Activated CD8-positive, alpha-beta T cell treated with anti-CD3 and anti-CD28 coated beads for 36 hours (primary cell): ENCODE measurements at regions not wholly inside any gene's neighbourhood (a gene's known extent, or its start where the extent isn't known, plus 50 kb on each side); places are given as distances from the start of the nearest gene placed in this dataset.

Experiments used
- ATAC-seq: fragments of 200-7000 bp; cut with Tn5 transposase; one replicate; pipeline ENCODE4 v1.10.0; 2021; ENCODE audit warnings: mild to moderate bottlenecking, moderate library complexity
- CTCF ChIA-PET: fragments of 350-600 bp; sonication (Branson Sonifier 250); formaldehyde crosslinking; loops from one replicate; lab custom pipeline; 2021; ENCODE audit warnings: antibody characterized with exemption; lab: Charles Lee
- POLR2A ChIA-PET: fragments of 350-600 bp; sonication (Branson Sonifier 250); formaldehyde crosslinking; loops from one replicate; lab custom pipeline; 2021; ENCODE audit warnings: antibody characterized with exemption; lab: Charles Lee
- DNase-seq: peaks from one replicate; pipeline ENCODE4 v3.0.0-alpha.2; 2020
- H3K27ac Mint-ChIP-seq: one replicate; pipeline ENCODE4 v1.8.0; 2021; ENCODE audit warnings: mild to moderate bottlenecking, mixed read lengths
- H3K27me3 Mint-ChIP-seq: one replicate; pipeline ENCODE4 v1.8.0; 2021; ENCODE audit warnings: mixed read lengths
- H3K36me3 Mint-ChIP-seq: one replicate; pipeline ENCODE4 v1.8.0; 2021; ENCODE audit warnings: low read depth, mixed read lengths
- H3K4me1 Mint-ChIP-seq: one replicate; pipeline ENCODE4 v1.8.0; 2021; ENCODE audit warnings: low read depth, mixed read lengths
- H3K4me3 Mint-ChIP-seq: one replicate; pipeline ENCODE4 v1.8.0; 2021; ENCODE audit warnings: mild to moderate bottlenecking, moderate library complexity, mixed read lengths
- H3K9me3 Mint-ChIP-seq: one replicate; pipeline ENCODE4 v1.8.0; 2021; ENCODE audit warnings: mixed read lengths
- intact Hi-C: fragments of 100-400 bp; cut with micrococcal nuclease; formaldehyde crosslinking; loops from one replicate; pipeline ENCODE4 v1.10.0; 2022
- TF ChIP-seq, protein P1 (sequence below): fragments of 200-600 bp; IDR thresholded peaks from one replicate; pipeline ENCODE4 v1.8.0; 2022; ENCODE audit warnings: antibody characterized with exemption, mild to moderate bottlenecking

DNA sequence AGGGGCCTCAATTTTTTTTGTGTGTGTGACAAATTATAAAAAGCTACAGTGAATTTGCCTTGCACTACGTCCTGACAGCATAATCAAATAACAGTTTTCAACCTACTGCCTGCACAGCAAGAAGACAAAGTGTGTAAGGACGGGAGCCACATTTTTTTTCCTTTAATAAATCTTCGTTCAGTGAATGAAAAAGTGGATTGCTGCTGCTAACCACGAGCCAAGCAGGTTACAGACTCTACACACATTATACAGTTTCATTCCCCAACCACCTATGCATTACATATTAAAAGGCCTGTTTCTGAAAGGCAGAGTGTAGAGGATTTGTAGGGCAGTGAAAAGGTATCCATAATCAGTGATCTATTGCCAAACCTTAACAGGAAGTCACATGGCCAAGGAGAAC lies 570.0 kb upstream of the BTBD3 start:
- CTCF ChIA-PET = no interaction called here
- no peaks in the 10 kb centered on the region for H3K4me1 Mint-ChIP-seq
- no peak overlapping the region for H3K4me3 Mint-ChIP-seq

DNA sequence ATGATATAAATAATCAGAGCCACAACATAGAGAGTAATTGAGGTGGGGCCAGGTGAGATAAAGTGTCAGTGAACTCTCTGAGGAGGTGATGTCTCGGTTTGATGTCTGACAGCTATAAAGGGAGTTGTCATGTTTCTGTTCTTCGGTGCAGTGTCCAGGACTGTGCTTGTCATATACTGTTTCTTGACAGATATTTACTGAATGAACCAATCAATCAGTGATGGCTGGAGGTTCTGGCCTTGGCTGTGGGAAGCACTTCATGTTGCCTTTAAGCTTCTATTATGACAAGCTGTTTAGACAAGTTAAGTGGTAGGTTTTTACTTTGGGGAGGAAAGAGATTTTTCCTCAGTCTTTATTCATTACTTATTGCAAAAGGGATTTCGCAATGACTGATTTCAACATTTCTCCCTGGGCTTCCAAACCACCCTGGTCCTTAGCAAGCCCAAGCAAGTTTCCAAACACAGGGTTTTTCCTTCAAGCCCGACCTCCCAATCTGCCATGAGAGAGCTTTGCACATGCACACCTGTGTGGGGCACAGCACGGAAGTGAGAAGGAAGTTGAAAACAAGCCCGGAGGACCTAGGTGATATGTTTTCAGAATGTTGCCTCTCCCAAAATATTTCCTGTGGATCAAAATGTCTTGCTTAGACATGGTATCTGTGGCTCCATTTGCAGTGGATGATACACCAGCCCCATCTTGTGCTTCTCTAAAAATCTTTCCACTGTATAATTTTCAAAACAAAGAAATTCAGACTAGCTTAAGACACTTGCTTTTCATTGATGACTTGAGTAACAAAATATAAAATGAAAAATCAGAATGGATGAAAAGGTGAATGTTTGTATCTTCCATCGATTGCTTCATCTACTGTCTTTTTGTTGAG lies 567.3 kb upstream of the BTBD3 start:
- ATAC-seq (no peak), DNase-seq (no peak)
- intact Hi-C loops = no loop called here
- ChIA-PET CTCF (no interaction called here), POLR2A (no interaction called here)
- Mint-ChIP-seq H3K4me1 (no peaks in the 10 kb centered on the region), H3K36me3 (no peaks in the 10 kb centered on the region), H3K27ac (no peak overlapping the region), H3K27me3 (no peaks in the 10 kb centered on the region), H3K4me3 (no peak overlapping the region), H3K9me3 (peaks cover 6% of the 10 kb centered on the region)
- TF ChIP-seq, protein P1, sequence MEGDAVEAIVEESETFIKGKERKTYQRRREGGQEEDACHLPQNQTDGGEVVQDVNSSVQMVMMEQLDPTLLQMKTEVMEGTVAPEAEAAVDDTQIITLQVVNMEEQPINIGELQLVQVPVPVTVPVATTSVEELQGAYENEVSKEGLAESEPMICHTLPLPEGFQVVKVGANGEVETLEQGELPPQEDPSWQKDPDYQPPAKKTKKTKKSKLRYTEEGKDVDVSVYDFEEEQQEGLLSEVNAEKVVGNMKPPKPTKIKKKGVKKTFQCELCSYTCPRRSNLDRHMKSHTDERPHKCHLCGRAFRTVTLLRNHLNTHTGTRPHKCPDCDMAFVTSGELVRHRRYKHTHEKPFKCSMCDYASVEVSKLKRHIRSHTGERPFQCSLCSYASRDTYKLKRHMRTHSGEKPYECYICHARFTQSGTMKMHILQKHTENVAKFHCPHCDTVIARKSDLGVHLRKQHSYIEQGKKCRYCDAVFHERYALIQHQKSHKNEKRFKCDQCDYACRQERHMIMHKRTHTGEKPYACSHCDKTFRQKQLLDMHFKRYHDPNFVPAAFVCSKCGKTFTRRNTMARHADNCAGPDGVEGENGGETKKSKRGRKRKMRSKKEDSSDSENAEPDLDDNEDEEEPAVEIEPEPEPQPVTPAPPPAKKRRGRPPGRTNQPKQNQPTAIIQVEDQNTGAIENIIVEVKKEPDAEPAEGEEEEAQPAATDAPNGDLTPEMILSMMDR = no peak

More for the DNA sequence above, 570.0 kb upstream of the BTBD3 start:
- ATAC-seq (no peak), DNase-seq (no peak)
- Mint-ChIP-seq H3K27me3 (no peaks in the 10 kb centered on the region), H3K36me3 (no peaks in the 10 kb centered on the region), H3K27ac (no peak overlapping the region), H3K9me3 (peaks cover 6% of the 10 kb centered on the region)
- POLR2A ChIA-PET = no interaction called here
- intact Hi-C loops = no loop called here
- TF ChIP-seq, protein P1 = no peak

DNA sequence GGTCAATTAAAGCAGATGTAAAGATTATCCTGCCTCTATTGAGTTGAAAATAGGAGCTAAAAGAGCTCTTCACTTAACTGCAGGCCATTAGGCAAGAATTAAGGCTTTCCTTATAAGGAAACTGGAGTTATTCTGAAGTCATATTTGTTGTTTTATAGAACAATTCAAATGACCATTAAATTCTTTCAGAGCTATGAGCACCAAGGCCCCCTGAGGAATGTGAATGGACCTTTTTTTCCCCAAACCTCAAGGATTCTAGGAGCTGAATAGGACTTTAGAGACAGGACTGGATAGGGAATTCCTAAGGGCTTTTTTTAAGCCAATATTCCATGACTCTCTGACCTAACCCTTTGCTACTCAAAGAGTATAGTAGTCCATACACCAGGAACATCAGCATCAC lies 565.7 kb upstream of the BTBD3 start:
- intact Hi-C loops = no loop called here
- DNase-seq (no peak), ATAC-seq (no peak)
- no peaks in the 10 kb centered on the region for H3K27me3 Mint-ChIP-seq
- no peaks in the 10 kb centered on the region for H3K4me1 Mint-ChIP-seq
- ChIA-PET POLR2A (no interaction called here), CTCF (no interaction called here)
- TF ChIP-seq, protein P1 = no peak
- H3K9me3 Mint-ChIP-seq = peaks cover 6% of the 10 kb centered on the region
- H3K4me3 Mint-ChIP-seq = no peak overlapping the region
- H3K36me3 Mint-ChIP-seq = no peaks in the 10 kb centered on the region
- H3K27ac Mint-ChIP-seq = no peak overlapping the region

DNA sequence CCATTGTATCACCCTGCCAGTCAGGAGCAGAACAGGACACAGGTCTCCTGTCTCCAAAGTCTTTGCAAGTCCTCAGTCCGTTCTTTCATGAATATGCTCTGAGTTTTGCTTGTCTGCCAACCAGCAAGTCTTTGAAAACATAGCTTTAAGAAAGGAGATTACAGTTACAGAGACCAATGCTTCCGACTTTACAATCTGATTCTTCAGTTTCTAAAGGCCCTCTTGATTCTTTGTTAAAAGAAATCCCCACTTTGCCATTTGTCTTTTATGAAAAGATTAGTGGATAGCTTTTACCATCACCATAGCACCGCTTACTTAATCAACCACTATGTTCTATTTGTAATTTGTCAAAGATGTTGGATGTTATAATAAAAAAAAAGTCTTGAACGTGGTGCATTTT lies 562.8 kb upstream of the BTBD3 start:
- Mint-ChIP-seq H3K4me3 (no peak overlapping the region), H3K36me3 (no peaks in the 10 kb centered on the region), H3K9me3 (peaks cover 4% of the 10 kb centered on the region), H3K4me1 (no peaks in the 10 kb centered on the region), H3K27ac (no peak overlapping the region), H3K27me3 (no peaks in the 10 kb centered on the region)
- intact Hi-C loops = no loop called here
- ChIA-PET CTCF (no interaction called here), POLR2A (no interaction called here)
- no peak for ATAC-seq
- DNase-seq = no peak
- TF ChIP-seq, protein P1 = no peak

DNA sequence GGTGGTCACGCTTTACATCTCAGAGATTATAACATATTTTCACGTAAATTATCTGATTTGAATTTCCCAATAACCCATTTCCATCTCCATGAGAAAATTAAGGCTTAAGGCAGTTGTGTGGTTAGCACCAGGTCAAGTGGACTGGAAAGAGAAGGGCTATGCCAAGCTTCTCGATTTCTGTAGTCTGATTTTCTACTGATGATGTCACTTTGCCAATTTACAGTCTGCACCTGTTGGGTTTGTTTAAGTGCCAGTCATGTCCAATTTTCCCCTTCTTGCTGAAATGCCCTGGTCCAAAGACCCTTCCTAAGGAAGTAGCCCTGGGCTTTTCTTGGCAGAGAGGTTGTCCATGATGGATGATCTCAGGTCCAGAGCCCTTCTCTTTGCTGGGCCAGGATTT lies 562.3 kb upstream of the BTBD3 start:
- Mint-ChIP-seq H3K4me1 (no peaks in the 10 kb centered on the region), H3K9me3 (peaks cover 4% of the 10 kb centered on the region), H3K27ac (no peak overlapping the region), H3K36me3 (no peaks in the 10 kb centered on the region), H3K27me3 (no peaks in the 10 kb centered on the region), H3K4me3 (no peak overlapping the region)
- POLR2A ChIA-PET = no interaction called here
- TF ChIP-seq, protein P1 = no peak
- intact Hi-C loops = no loop called here
- ATAC-seq = no peak
- no peak for DNase-seq
- CTCF ChIA-PET = no interaction called here
